HepG2 (cell line): ENCODE measurements at regions not wholly inside any gene's neighbourhood (a gene's known extent, or its start where the extent isn't known, plus 50 kb on each side); places are given as distances from the start of the nearest gene placed in this dataset.

Source experiments
- ATAC-seq: fragments of 200-7000 bp; cut with Tn5 transposase; 3 replicates; pipeline ENCODE4 v1.9.1; 2020; ENCODE audit warnings: mild to moderate bottlenecking, moderate library complexity
- BruUV-seq: library from RNA; stranded (reverse); fragments of 400-500 nt; replicated peaks from 2 replicates; lab custom pipeline; 2021; lab: Mats Ljungman, UMichigan
- CTCF ChIA-PET: fragments of 300-600 bp; formaldehyde crosslinking; extraction: SDS; loops from one replicate; lab custom pipeline; 2021; ENCODE audit warnings: low total read pairs, inconsistent platforms, low intra/inter-chr PET ratio; lab: Yijun Ruan, JAX
- POLR2A ChIA-PET: fragments of 350-600 bp; sonication (Branson Sonifier 250); formaldehyde crosslinking; loops from one replicate; lab custom pipeline; 2020; ENCODE audit warnings: antibody characterized with exemption, inconsistent platforms; lab: Yijun Ruan, JAX
- DNase-seq: peaks from one replicate; pipeline ENCODE4 v3.0.0-alpha.2; 2015; ENCODE audit warnings: low spot score
- FAIRE-seq: peaks from 3 replicates; lab custom pipeline; 2011; peaks lifted over from hg19 to GRCh38; lab: Jason Lieb, UNC
- H2AFZ ChIP-seq: one replicate; pipeline ENCODE4 v1.6.1; 2011; ENCODE audit warnings: low read length, inconsistent platforms
- H3K27ac ChIP-seq: fragments of 300-600 bp; 3 replicates; pipeline ENCODE4 v1.8.0; 2011; ENCODE audit warnings: mixed run types, mild to moderate bottlenecking, mixed read lengths, low read length, inconsistent platforms; ENCODE audit not compliant: insufficient read depth; ENCODE audit errors: extremely low read length
- H3K27me3 ChIP-seq, 2 experiments: fragments of 200-600 bp in 1 of 2; 2 replicates in 1 of 2; 3 replicates in 1 of 2; pipeline versions ENCODE4 v1.6.0 to v1.8.0; 2011; ENCODE audit warnings: low read length in 2 of 2, mild to moderate bottlenecking in 2 of 2, moderate library complexity in 2 of 2, inconsistent platforms in 1 of 2; ENCODE audit not compliant: insufficient read depth in 2 of 2, control insufficient read depth in 1 of 2
- H3K36me3 ChIP-seq, 2 experiments: fragments of 200-600 bp in 1 of 2; replicated peaks in 1 of 2; 2 replicates in 1 of 2; 3 replicates in 1 of 2; pipeline versions ENCODE4 v1.5.1 to v1.8.0; 2011; ENCODE audit warnings: low read length in 2 of 2, inconsistent platforms in 1 of 2; ENCODE audit not compliant: insufficient read depth in 2 of 2, control insufficient read depth in 1 of 2
- H3K4me1 ChIP-seq: 2 replicates; pipeline ENCODE4 v1.5.1; 2012; ENCODE audit warnings: low read length, inconsistent platforms; ENCODE audit not compliant: insufficient read depth
- H3K4me2 ChIP-seq: 2 replicates; pipeline ENCODE4 v1.6.0; 2011; ENCODE audit warnings: low read depth, low read length, inconsistent platforms
- H3K4me3 ChIP-seq, 3 experiments: fragments of 200-600 bp in 1 of 3; sonication (generic), shearing (Covaris generic) in 1 of 3; replicated peaks in 1 of 3; 2 replicates each; pipeline ENCODE4 v1.5.1; 2011 to 2016; ENCODE audit warnings: low read length in 3 of 3, inconsistent platforms in 2 of 3, low read depth in 2 of 3, mild to moderate bottlenecking in 2 of 3, control low read depth in 1 of 3, mixed read lengths in 1 of 3; ENCODE audit not compliant: insufficient read depth in 1 of 3
- H3K79me2 ChIP-seq: one replicate; pipeline ENCODE4 v1.6.1; 2011; ENCODE audit warnings: low read length, inconsistent platforms; ENCODE audit not compliant: insufficient read depth
- H3K9ac ChIP-seq: 2 replicates; pipeline ENCODE4 v1.6.0; 2011; ENCODE audit warnings: mild to moderate bottlenecking, low read depth, low read length, inconsistent platforms; ENCODE audit not compliant: insufficient read depth
- H3K9me3 ChIP-seq: 2 replicates; pipeline ENCODE4 v1.5.1; 2012; ENCODE audit warnings: mild to moderate bottlenecking, low read length
- H4K20me1 ChIP-seq: 2 replicates; pipeline ENCODE4 v1.6.0; 2011; ENCODE audit warnings: inconsistent platforms, mild to moderate bottlenecking, low read length, moderate library complexity; ENCODE audit not compliant: insufficient read depth
- ATF7 ChIP-seq, 2 experiments: fragments of 450-650 bp in 1 of 2; sonication (generic) in 1 of 2; formaldehyde crosslinking in 1 of 2; IDR thresholded peaks; 2 replicates each; pipeline versions ENCODE4 v1.4.0 to v1.6.1; 2016 to 2020; ENCODE audit warnings: antibody characterized with exemption in 1 of 2, mild to moderate bottlenecking in 1 of 2, missing genetic modification reagents in 1 of 2
- BORCS8-MEF2B ChIP-seq: sonication (generic); formaldehyde crosslinking; IDR thresholded peaks from 2 replicates; pipeline ENCODE4 v1.8.0; 2022; ENCODE audit warnings: mild to moderate bottlenecking, missing genetic modification reagents
- CEBPB ChIP-seq: IDR thresholded peaks from 2 replicates; pipeline ENCODE4 v1.6.1; 2011; ENCODE audit warnings: low read depth, low read length, improper control_type of control experiment, borderline replicate concordance
- GTF3A ChIP-seq: sonication (generic); formaldehyde crosslinking; conservative IDR thresholded peaks from 2 replicates; pipeline ENCODE4 v1.4.0; 2020; ENCODE audit warnings: mild to moderate bottlenecking, missing genetic modification reagents
- NFE2L2 ChIP-seq: fragments of 150-350 bp; IDR thresholded peaks from 2 replicates; pipeline ENCODE4 v1.6.1; 2014; ENCODE audit warnings: low read length
- POLR2AphosphoS2 ChIP-seq: IDR thresholded peaks from 2 replicates; pipeline ENCODE4 v1.6.1; 2011; ENCODE audit warnings: low read depth, low read length, improper control_type of control experiment
- SRSF9 ChIP-seq: fragments of 200-400 bp; formaldehyde crosslinking; IDR thresholded peaks from 2 replicates; pipeline ENCODE4 v1.6.1; 2018; ENCODE audit warnings: borderline replicate concordance, mild to moderate bottlenecking, low read depth, low read length; ENCODE audit not compliant: insufficient read depth, poor library complexity, severe bottlenecking
- WGBS: methylation state at CpG from one replicate; pipeline ENCODE4 v1.1.6; 2017; ENCODE audit warnings: low lambda C conversion rate; 5-methylcytosine and 5-hydroxymethylcytosine counted together
- in situ Hi-C: cut with HindIII; loops from 2 replicates; pipeline ENCODE4 v1.10.0; 2017; ENCODE audit warnings: low pct_unique_long_range_greater_than_20kb; ENCODE audit not compliant: extremely low pct_ligation_motif_present
- intact Hi-C: fragments of 100-400 bp; cut with micrococcal nuclease; formaldehyde crosslinking; loops from one replicate; pipeline ENCODE4 v1.10.0; 2022; ENCODE audit not compliant: unreplicated experiment

- BruUV-seq, result no TSS peak
- FAIRE-seq (no peak), DNase-seq (no peak), ATAC-seq (no peak)
- Histone ChIP-seq H2AFZ (no peak overlapping the region), H3K4me3 (no peak overlapping the region), H3K4me2 (no peak overlapping the region), H3K79me2 (no peaks in the 10 kb centered on the region), H3K27ac (no peak overlapping the region), H3K9ac (no peak overlapping the region), H4K20me1 (no peaks in the 10 kb centered on the region), H3K36me3 (no peaks in the 10 kb centered on the region), H3K9me3 (no peaks in the 10 kb centered on the region), H3K27me3 (no peaks in the 10 kb centered on the region), H3K4me1 (no peaks in the 10 kb centered on the region)
- TF ChIP-seq POLR2AphosphoS2 (no peak), SRSF9 (no peak), CEBPB (peak; percentile 16; the same call in 1 of the 2 replicates), ATF7 (IDR thresholded peaks at IDR 0.05) (peak; percentile 35; the same call in 1 of the 2 replicates), ATF7 (CRISPR knock-in tag; IDR thresholded peaks at IDR 0.05) (no peak)
- intact Hi-C loops (no loop called here), in situ Hi-C loops (no loop called here)
- ChIA-PET CTCF (no interaction called here), POLR2A (no interaction called here)
Observed at GRCh38 chr5:53199882-53200281, 90.3 kb upstream of the MOCS2 start.

- ATAC-seq (no peak), FAIRE-seq (no peak), DNase-seq (no peak)
- no peak overlapping the region for H3K4me2 ChIP-seq
- no peaks in the 10 kb centered on the region for H3K79me2 ChIP-seq
- 62% methylated on average over 8 of the region's 8 CpGs for WGBS
- no peak overlapping the region for H2AFZ ChIP-seq
- in situ Hi-C loops (no loop called here), intact Hi-C loops (no loop called here)
- CTCF ChIA-PET, result no interaction called here
- no peaks in the 10 kb centered on the region for H3K9me3 ChIP-seq
- no peak overlapping the region for H3K9ac ChIP-seq
- POLR2A ChIA-PET, result no interaction called here
- no peaks in the 10 kb centered on the region for H3K4me1 ChIP-seq
- no peaks in the 10 kb centered on the region for H4K20me1 ChIP-seq
- TF ChIP-seq NFE2L2 (no peak), GTF3A (no peak), BORCS8-MEF2B (no peak)
- BruUV-seq, result no TSS peak
- H3K27me3 ChIP-seq, result no peaks in the 10 kb centered on the region
- no peak overlapping the region for H3K27ac ChIP-seq
- no peaks in the 10 kb centered on the region for H3K36me3 ChIP-seq
- no peak overlapping the region for H3K4me3 ChIP-seq
Observed at GRCh38 chr5:53200306-53200705, 90.7 kb upstream of the MOCS2 start.
